Suprapubic skin (tissue), 4 donors: ENCODE measurements at regions not wholly inside any gene's neighbourhood (a gene's known extent, or its start where the extent isn't known, plus 50 kb on each side); places are given as distances from the start of the nearest gene placed in this dataset.

Experiments
- DNase-seq, 2 donors: peaks; one replicate each; pipeline ENCODE4 v3.0.0-alpha.2; 2019; ENCODE audit warnings: low spot score in 2 of 2
- H3K27ac ChIP-seq: fragments of 200-600 bp; sonication (generic); one replicate; pipeline ENCODE4 v1.5.1; 2019
- H3K27me3 ChIP-seq: fragments of 200-600 bp; sonication (generic); one replicate; pipeline ENCODE4 v1.5.1; 2019
- H3K36me3 ChIP-seq: fragments of 200-600 bp; sonication (generic); one replicate; pipeline ENCODE4 v1.5.1; 2019
- H3K4me1 ChIP-seq: fragments of 200-600 bp; sonication (generic); one replicate; pipeline ENCODE4 v1.5.1; 2019
- H3K4me3 ChIP-seq: fragments of 200-600 bp; sonication (generic); one replicate; pipeline ENCODE4 v1.5.1; 2019; ENCODE audit warnings: mild to moderate bottlenecking
- H3K9me3 ChIP-seq: fragments of 200-600 bp; sonication (generic); one replicate; pipeline ENCODE4 v1.5.1; 2019
- CTCF ChIP-seq, 2 donors: fragments of 200-600 bp in 1 of 2; fragments of 450-650 bp in 1 of 2; sonication (generic) in 1 of 2; IDR thresholded peaks; one replicate each; pipeline ENCODE4 v1.5.1; 2016 to 2019; ENCODE audit warnings: antibody characterized with exemption in 2 of 2, mild to moderate bottlenecking in 1 of 2, moderate library complexity in 1 of 2
- EP300 ChIP-seq: sonication (generic); formaldehyde crosslinking; IDR thresholded peaks from one replicate; pipeline ENCODE4 v1.6.1; 2017; ENCODE audit warnings: antibody characterized with exemption
- POLR2A ChIP-seq, 2 donors: fragments of 450-650 bp; IDR thresholded peaks; one replicate each; pipeline ENCODE4 v1.6.1; 2017; ENCODE audit warnings: antibody characterized with exemption in 2 of 2, mild to moderate bottlenecking in 2 of 2, moderate library complexity in 2 of 2
- POLR2AphosphoS5 ChIP-seq, 3 donors: sonication (generic); formaldehyde crosslinking; IDR thresholded peaks; one replicate each; pipeline ENCODE4 v1.6.1; 2017; ENCODE audit warnings: antibody characterized with exemption in 3 of 3
- WGBS: methylation state at CpG from one replicate; pipeline ENCODE4 v1.1.5; 2018; 5-methylcytosine and 5-hydroxymethylcytosine counted together

GRCh38 chr11:11764423-11764803 lies 77.4 kb upstream of the USP47 start:
- 73% methylated on average over 2 of the region's 2 CpGs for WGBS
- H3K27me3 ChIP-seq = peaks cover 16% of the 10 kb centered on the region

GRCh38 chr11:11763796-11764422 lies 77.9 kb upstream of the USP47 start:
- Histone ChIP-seq H3K36me3 (no peaks in the 10 kb centered on the region), H3K9me3 (no peaks in the 10 kb centered on the region), H3K4me3 (no peak overlapping the region), H3K27ac (no peak overlapping the region), H3K4me1 (no peaks in the 10 kb centered on the region), H3K27me3 (peaks cover 16% of the 10 kb centered on the region)
- TF ChIP-seq CTCF (IDR thresholded peaks at IDR 0.05) = no peak
- no peak for TF ChIP-seq EP300
- no peak for TF ChIP-seq POLR2A (IDR thresholded peaks at IDR 0.05)
- no peak for TF ChIP-seq POLR2AphosphoS5 (IDR thresholded peaks at IDR 0.05)
- 71% methylated on average over 4 of the region's 4 CpGs for WGBS
- no peak for DNase-seq

More at GRCh38 chr11:11764423-11764803, 77.4 kb upstream of the USP47 start:
- H3K9me3 ChIP-seq = no peaks in the 10 kb centered on the region
- TF ChIP-seq POLR2A (IDR thresholded peaks at IDR 0.05) (no peak), POLR2AphosphoS5 (IDR thresholded peaks at IDR 0.05) (no peak), EP300 (no peak), CTCF (IDR thresholded peaks at IDR 0.05) (no peak)
- H3K4me1 ChIP-seq = no peaks in the 10 kb centered on the region
- H3K4me3 ChIP-seq = no peak overlapping the region
- no peak overlapping the region for H3K27ac ChIP-seq
- DNase-seq = no peak
- H3K36me3 ChIP-seq = no peaks in the 10 kb centered on the region

- no peak overlapping the region for H3K27ac ChIP-seq
- no peaks in the 10 kb centered on the region for H3K9me3 ChIP-seq
- H3K4me3 ChIP-seq = no peak overlapping the region
- TF ChIP-seq CTCF (IDR thresholded peaks at IDR 0.05) (no peak), POLR2AphosphoS5 (IDR thresholded peaks at IDR 0.05) (no peak), POLR2A (IDR thresholded peaks at IDR 0.05) (no peak), EP300 (no peak)
- H3K27me3 ChIP-seq = peaks cover 13% of the 10 kb centered on the region
- H3K4me1 ChIP-seq = no peaks in the 10 kb centered on the region
- 77% methylated on average over 2 of the region's 2 CpGs for WGBS
- H3K36me3 ChIP-seq = no peaks in the 10 kb centered on the region
- no peak for DNase-seq
Measured at GRCh38 chr11:11760838-11761237, 80.9 kb upstream of the USP47 start.

GRCh38 chr11:11758603-11759196 lies 83.1 kb upstream of the USP47 start:
- no peaks in the 10 kb centered on the region for H3K9me3 ChIP-seq
- no peaks in the 10 kb centered on the region for H3K36me3 ChIP-seq
- no peaks in the 10 kb centered on the region for H3K4me1 ChIP-seq
- peaks cover 8% of the 10 kb centered on the region for H3K27me3 ChIP-seq
- DNase-seq = no peak
- H3K27ac ChIP-seq = no peak overlapping the region
- no peak overlapping the region for H3K4me3 ChIP-seq
- WGBS = 80% methylated on average over 8 of the region's 8 CpGs
- TF ChIP-seq CTCF (IDR thresholded peaks at IDR 0.05) (no peak), POLR2A (IDR thresholded peaks at IDR 0.05) (no peak)

- Histone ChIP-seq H3K4me3 (no peak overlapping the region), H3K27ac (no peak overlapping the region), H3K27me3 (peaks cover 5% of the 10 kb centered on the region), H3K4me1 (no peaks in the 10 kb centered on the region), H3K9me3 (no peaks in the 10 kb centered on the region), H3K36me3 (no peaks in the 10 kb centered on the region)
- no peak for TF ChIP-seq POLR2AphosphoS5 (IDR thresholded peaks at IDR 0.05)
- TF ChIP-seq POLR2A (IDR thresholded peaks at IDR 0.05) = no peak
- no peak for TF ChIP-seq CTCF (IDR thresholded peaks at IDR 0.05)
- TF ChIP-seq EP300 = no peak
- WGBS = 100% methylated on average over 1 of the region's 3 CpGs
- DNase-seq = no peak
Measured at GRCh38 chr11:11757909-11758308, 83.9 kb upstream of the USP47 start.
